Right lobe of liver (tissue), 6 donors: ENCODE measurements at regions not wholly inside any gene's neighbourhood (a gene's known extent, or its start where the extent isn't known, plus 50 kb on each side); places are given as distances from the start of the nearest gene placed in this dataset.
A peak's percentile ranks its signal among the peaks of the same experiment; 100 is the strongest.

Experiments used
- ATAC-seq, 4 donors: fragments of 200-7000 bp; cut with Tn5 transposase; one replicate each; pipeline ENCODE4 v1.9.1; 2020; ENCODE audit warnings: mild to moderate bottlenecking in 4 of 4, moderate library complexity in 4 of 4
- DNase-seq, 3 donors: peaks; one replicate each; pipeline ENCODE4 v3.0.0-alpha.2; 2020
- H3K27ac ChIP-seq, 3 donors: fragments of 200-600 bp; one replicate each; pipeline ENCODE4 v1.8.0; 2022
- H3K27me3 ChIP-seq, 2 donors: fragments of 200-600 bp; one replicate each; pipeline ENCODE4 v1.8.0; 2022
- H3K36me3 ChIP-seq, 4 donors: fragments of 200-600 bp; sonication (generic) in 1 of 4; one replicate each; pipeline versions ENCODE4 v1.5.1 to v1.8.0; 2017 to 2022; ENCODE audit warnings: control low read depth in 1 of 4
- H3K4me1 ChIP-seq, 4 donors: fragments of 200-600 bp; sonication (generic) in 1 of 4; one replicate each; pipeline versions ENCODE4 v1.5.1 to v1.8.0; 2017 to 2022; ENCODE audit warnings: control low read depth in 1 of 4
- H3K4me3 ChIP-seq, 3 donors: fragments of 200-600 bp; one replicate each; pipeline ENCODE4 v1.8.0; 2022
- H3K9me3 ChIP-seq, 4 donors: fragments of 200-600 bp; sonication (generic) in 1 of 4; one replicate each; pipeline versions ENCODE4 v1.5.1 to v1.8.0; 2017 to 2022; ENCODE audit warnings: control low read depth in 1 of 4
- POLR2A ChIP-seq: fragments of 450-650 bp; IDR thresholded peaks from one replicate; pipeline ENCODE4 v1.6.1; 2017; ENCODE audit warnings: antibody characterized with exemption, mild to moderate bottlenecking
- WGBS: methylation state at CpG from one replicate; pipeline ENCODE4 v1.1.6; 2018; ENCODE audit warnings: low coverage, low lambda C conversion rate; ENCODE audit not compliant: insufficient coverage; ENCODE audit errors: missing lambda C conversion rate; 5-methylcytosine and 5-hydroxymethylcytosine counted together
- intact Hi-C, 2 donors: fragments of 100-400 bp; cut with DNase I; formaldehyde crosslinking; loops; one replicate each; pipeline versions ENCODE4 v1.11.2 to v1.14.1; 2022
- TF ChIP-seq, protein P1 (sequence below), 4 donors: fragments of 200-600 bp in 3 of 4; fragments of 450-650 bp in 1 of 4; IDR thresholded peaks; one replicate each; pipeline versions ENCODE4 v1.5.1 to v1.8.0; 2016 to 2022; ENCODE audit warnings: antibody characterized with exemption in 4 of 4, mild to moderate bottlenecking in 2 of 4
- donor health status: DM: no; HTN: yes; CAD: no.
- donor health status: DM: no; HTN: no; CAD: no.
- donor health status: DM: no; HTN: no; CAD: no.
- donor health status: DM: no; HTN: yes; CAD: no.
- donor health status: DM: no; HTN: yes; CAD: no.

DNA sequence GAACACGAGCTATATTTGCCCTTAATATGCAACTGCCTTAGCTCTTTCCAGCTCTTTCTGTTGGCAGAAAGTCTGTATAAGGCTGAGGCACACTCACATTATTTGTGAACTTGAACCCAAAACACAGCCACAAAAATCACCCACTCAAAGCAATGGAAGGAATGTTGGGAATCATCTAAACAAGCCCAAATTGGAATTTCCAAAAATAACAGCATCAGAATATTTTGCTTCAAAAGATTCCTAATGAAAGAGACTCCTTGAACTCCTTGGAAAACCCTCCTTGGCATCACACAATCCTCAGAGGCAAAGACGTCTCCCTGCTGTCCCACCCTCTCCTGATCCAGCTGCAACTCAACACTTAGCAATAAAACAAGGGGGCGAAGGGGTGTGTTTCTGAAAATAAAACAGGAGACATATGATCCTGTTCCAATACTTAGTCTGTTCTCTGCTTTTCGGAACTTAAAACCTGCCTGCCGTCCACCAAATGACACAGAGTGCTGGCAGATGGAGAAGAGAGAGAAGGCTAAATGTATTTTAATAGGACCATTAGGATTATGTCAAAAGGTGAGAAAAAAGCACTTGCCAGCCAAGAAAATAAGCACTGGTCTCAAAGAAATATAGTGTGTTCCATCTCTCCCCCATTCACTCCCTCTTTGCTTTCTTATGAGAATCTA is 320.7 kb upstream of the JARID2 start:
- no peaks in the 10 kb centered on the region for H3K36me3 ChIP-seq
- ATAC-seq = no peak
- DNase-seq = peak in 1 of 3 donors; percentile 28
- H3K27me3 ChIP-seq = no peaks in the 10 kb centered on the region
- WGBS = 77% methylated on average over 4 of the region's 5 CpGs
- no peaks in the 10 kb centered on the region for H3K9me3 ChIP-seq
- H3K4me1 ChIP-seq = peaks cover 0 to 18% (median 0%) of the 10 kb centered on the region in 4 donors
- no peak overlapping the region for H3K4me3 ChIP-seq
- no peak overlapping the region for H3K27ac ChIP-seq
- intact Hi-C loops = no loop called here
- TF ChIP-seq, protein P1, sequence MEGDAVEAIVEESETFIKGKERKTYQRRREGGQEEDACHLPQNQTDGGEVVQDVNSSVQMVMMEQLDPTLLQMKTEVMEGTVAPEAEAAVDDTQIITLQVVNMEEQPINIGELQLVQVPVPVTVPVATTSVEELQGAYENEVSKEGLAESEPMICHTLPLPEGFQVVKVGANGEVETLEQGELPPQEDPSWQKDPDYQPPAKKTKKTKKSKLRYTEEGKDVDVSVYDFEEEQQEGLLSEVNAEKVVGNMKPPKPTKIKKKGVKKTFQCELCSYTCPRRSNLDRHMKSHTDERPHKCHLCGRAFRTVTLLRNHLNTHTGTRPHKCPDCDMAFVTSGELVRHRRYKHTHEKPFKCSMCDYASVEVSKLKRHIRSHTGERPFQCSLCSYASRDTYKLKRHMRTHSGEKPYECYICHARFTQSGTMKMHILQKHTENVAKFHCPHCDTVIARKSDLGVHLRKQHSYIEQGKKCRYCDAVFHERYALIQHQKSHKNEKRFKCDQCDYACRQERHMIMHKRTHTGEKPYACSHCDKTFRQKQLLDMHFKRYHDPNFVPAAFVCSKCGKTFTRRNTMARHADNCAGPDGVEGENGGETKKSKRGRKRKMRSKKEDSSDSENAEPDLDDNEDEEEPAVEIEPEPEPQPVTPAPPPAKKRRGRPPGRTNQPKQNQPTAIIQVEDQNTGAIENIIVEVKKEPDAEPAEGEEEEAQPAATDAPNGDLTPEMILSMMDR (IDR thresholded peaks at IDR 0.05) = no peak
- no peak for TF ChIP-seq POLR2A

DNA sequence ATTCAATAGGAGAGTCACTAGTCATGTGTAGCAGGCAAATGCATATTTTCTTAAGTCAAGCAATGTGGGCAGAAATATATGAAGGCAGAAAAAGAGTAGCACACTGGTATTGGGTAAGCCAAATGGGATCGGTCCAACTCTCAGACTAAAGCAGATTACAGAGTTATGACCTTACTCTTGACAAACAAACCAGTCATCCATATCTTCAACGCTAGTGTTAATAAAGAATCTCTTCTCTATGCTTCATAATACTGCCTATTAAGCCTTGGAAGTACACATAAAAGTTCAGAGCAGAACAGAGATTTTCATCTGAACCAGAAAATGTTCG is 320.2 kb upstream of the JARID2 start:
- Histone ChIP-seq H3K9me3 (no peaks in the 10 kb centered on the region), H3K27me3 (no peaks in the 10 kb centered on the region), H3K27ac (no peak overlapping the region), H3K36me3 (no peaks in the 10 kb centered on the region), H3K4me1 (peaks cover 0 to 18% (median 0%) of the 10 kb centered on the region in 4 donors), H3K4me3 (no peak overlapping the region)
- intact Hi-C loops = no loop called here
- TF ChIP-seq, protein P1 (IDR thresholded peaks at IDR 0.05) = no peak
- no peak for TF ChIP-seq POLR2A
- ATAC-seq = peak in 3 of 4 donors; percentile 44 to 63 (median 58)
- DNase-seq = peak in 1 of 3 donors; percentile 35
- 39% methylated on average over 3 of the region's 3 CpGs for WGBS

DNA sequence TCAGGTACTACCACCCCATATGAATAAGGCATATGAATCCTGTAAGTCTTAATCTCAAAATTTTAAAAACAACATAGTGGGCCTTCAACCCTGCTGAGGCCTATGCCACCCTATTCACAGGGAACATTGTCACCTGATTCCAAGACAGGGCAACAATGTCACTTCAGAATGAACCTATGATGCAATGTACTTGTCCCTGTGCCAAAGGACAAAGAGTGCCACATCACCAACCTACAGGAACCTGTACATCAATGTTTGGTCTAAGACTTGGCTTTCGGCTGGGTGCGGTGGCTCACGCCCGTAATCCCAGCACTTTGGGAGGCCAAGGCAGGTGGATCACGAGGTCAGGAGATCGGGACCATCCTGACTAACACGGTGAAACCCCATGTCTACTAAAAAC is 318.5 kb upstream of the JARID2 start:
- DNase-seq = no peak
- H3K36me3 ChIP-seq = no peaks in the 10 kb centered on the region
- no peak for TF ChIP-seq POLR2A
- TF ChIP-seq, protein P1 (IDR thresholded peaks at IDR 0.05) = no peak
- H3K4me3 ChIP-seq = no peak overlapping the region
- no peaks in the 10 kb centered on the region for H3K27me3 ChIP-seq
- WGBS = 41% methylated on average over 4 of the region's 7 CpGs
- ATAC-seq = peak; percentile 73 to 87 (median 80)
- H3K4me1 ChIP-seq = peaks cover 0 to 18% (median 0%) of the 10 kb centered on the region in 4 donors
- intact Hi-C loops = no loop called here
- no peak overlapping the region for H3K27ac ChIP-seq
- no peaks in the 10 kb centered on the region for H3K9me3 ChIP-seq

DNA sequence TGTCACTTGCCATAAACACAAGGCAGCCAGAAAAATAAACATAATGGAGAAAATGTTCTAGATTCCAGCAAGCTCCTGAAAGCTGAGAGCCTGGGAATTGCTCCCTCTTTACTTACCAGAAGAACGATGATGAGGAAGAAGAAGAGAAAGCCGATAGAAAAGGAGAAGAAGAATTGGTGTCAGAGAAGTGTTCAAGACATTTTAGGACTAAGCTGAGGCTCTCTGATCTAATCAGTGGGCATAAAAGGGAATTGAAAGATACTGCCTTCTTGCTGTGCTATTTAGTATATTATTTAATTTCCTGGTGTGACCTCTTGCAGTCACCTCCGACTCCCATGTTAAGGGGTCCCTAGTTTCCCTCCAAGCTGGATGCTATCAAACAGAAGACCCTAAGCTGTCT is 316.6 kb upstream of the JARID2 start:
- intact Hi-C loops = no loop called here
- ATAC-seq (no peak), DNase-seq (no peak)
- H3K4me3 ChIP-seq = no peak overlapping the region
- no peak overlapping the region for H3K27ac ChIP-seq
- H3K36me3 ChIP-seq = no peaks in the 10 kb centered on the region
- TF ChIP-seq, protein P1 (IDR thresholded peaks at IDR 0.05) = no peak
- no peak for TF ChIP-seq POLR2A
- peaks cover 0 to 18% (median 0%) of the 10 kb centered on the region in 4 donors for H3K4me1 ChIP-seq
- no peaks in the 10 kb centered on the region for H3K27me3 ChIP-seq
- WGBS = 54% methylated on average over 3 of the region's 3 CpGs
- H3K9me3 ChIP-seq = no peaks in the 10 kb centered on the region
